Left lung (tissue), 4 donors: ENCODE measurements at regions not wholly inside any gene's neighbourhood (a gene's known extent, or its start where the extent isn't known, plus 50 kb on each side); places are given as distances from the start of the nearest gene placed in this dataset.
A peak's percentile ranks its signal among the peaks of the same experiment; 100 is the strongest.

ENCODE experiments used
- ATAC-seq: fragments of 200-7000 bp; cut with Tn5 transposase; one replicate; pipeline ENCODE4 v1.9.1; 2020; ENCODE audit warnings: moderate library complexity
- DNase-seq, 4 donors: peaks; one replicate each; pipeline ENCODE4 v3.0.0-alpha.2; 2013 to 2020
- H3K27ac ChIP-seq, 2 donors: fragments of 200-600 bp; sonication (generic) in 1 of 2; one replicate each; pipeline versions ENCODE4 v1.5.0 to v1.8.0; 2020 to 2021
- H3K27me3 ChIP-seq, 2 donors: fragments of 200-600 bp; sonication (generic) in 1 of 2; one replicate each; pipeline versions ENCODE4 v1.5.0 to v1.8.0; 2020 to 2021
- H3K36me3 ChIP-seq, 2 donors: fragments of 200-600 bp; sonication (generic) in 1 of 2; one replicate each; pipeline versions ENCODE4 v1.5.0 to v1.8.0; 2020 to 2021
- H3K4me1 ChIP-seq, 2 donors: fragments of 200-600 bp; one replicate each; pipeline ENCODE4 v1.8.0; 2021
- H3K4me3 ChIP-seq, 2 donors: fragments of 200-600 bp; sonication (generic) in 1 of 2; one replicate each; pipeline versions ENCODE4 v1.5.0 to v1.8.0; 2020 to 2021; ENCODE audit warnings: mild to moderate bottlenecking in 1 of 2
- H3K9me3 ChIP-seq, 2 donors: fragments of 200-600 bp; sonication (generic) in 1 of 2; one replicate each; pipeline versions ENCODE4 v1.5.0 to v1.8.0; 2020 to 2021
- CTCF ChIP-seq, 2 donors: fragments of 200-600 bp; sonication (generic) in 1 of 2; IDR thresholded peaks; one replicate each; pipeline versions ENCODE4 v1.5.0 to v1.8.0; 2021; ENCODE audit warnings: antibody characterized with exemption in 2 of 2
- intact Hi-C, 2 donors: fragments of 100-400 bp; cut with DNase I; formaldehyde crosslinking; loops; one replicate each; pipeline versions ENCODE4 v1.11.2 to v1.14.2; 2022
- donor health status: DM: no; HTN: yes; CAD: no.
- donor health status: DM: no; HTN: no; CAD: no.

- Histone ChIP-seq H3K4me3 (no peak overlapping the region), H3K4me1 (no peaks in the 10 kb centered on the region), H3K27ac (no peak overlapping the region), H3K27me3 (no peaks in the 10 kb centered on the region), H3K36me3 (no peaks in the 10 kb centered on the region), H3K9me3 (peaks cover 0 to 23% of the 10 kb centered on the region in 2 donors)
- ATAC-seq (no peak), DNase-seq (peak in 1 of 4 donors; percentile 37)
- TF ChIP-seq CTCF (IDR thresholded peaks at IDR 0.05): no peak
- intact Hi-C loops: no loop called here
These were observed 190.4 kb upstream of the PCDH10 start for GRCh38 chr4:132958457-132959263.

- Histone ChIP-seq H3K9me3 (no peaks in the 10 kb centered on the region), H3K36me3 (no peaks in the 10 kb centered on the region), H3K4me3 (no peak overlapping the region), H3K27me3 (no peaks in the 10 kb centered on the region), H3K4me1 (no peaks in the 10 kb centered on the region), H3K27ac (no peak overlapping the region)
- ATAC-seq: no peak
- no peak for TF ChIP-seq CTCF (IDR thresholded peaks at IDR 0.05)
- no peak for DNase-seq
- intact Hi-C loops: no loop called here
These were observed 167.5 kb upstream of the PCDH10 start for GRCh38 chr4:132981611-132982010.

- DNase-seq (no peak), ATAC-seq (no peak)
- H3K36me3 ChIP-seq: no peaks in the 10 kb centered on the region
- no peak for TF ChIP-seq CTCF (IDR thresholded peaks at IDR 0.05)
- H3K27me3 ChIP-seq: no peaks in the 10 kb centered on the region
- H3K9me3 ChIP-seq: no peaks in the 10 kb centered on the region
- H3K4me3 ChIP-seq: no peak overlapping the region
- intact Hi-C loops: no loop called here
- no peak overlapping the region for H3K27ac ChIP-seq
- no peaks in the 10 kb centered on the region for H3K4me1 ChIP-seq
These were observed 166.9 kb upstream of the PCDH10 start for GRCh38 chr4:132982151-132982550.

- ATAC-seq: no peak
- Histone ChIP-seq H3K36me3 (no peaks in the 10 kb centered on the region), H3K27me3 (no peaks in the 10 kb centered on the region), H3K4me3 (no peak overlapping the region), H3K27ac (no peak overlapping the region), H3K4me1 (no peaks in the 10 kb centered on the region), H3K9me3 (peaks cover 0 to 1% of the 10 kb centered on the region in 2 donors)
- no peak for DNase-seq
- intact Hi-C loops: no loop called here
- no peak for TF ChIP-seq CTCF (IDR thresholded peaks at IDR 0.05)
These were observed 158.0 kb upstream of the PCDH10 start for GRCh38 chr4:132991111-132991510.

GRCh38 chr4:132992686-132993085 lies 156.4 kb upstream of the PCDH10 start:
- no peaks in the 10 kb centered on the region for H3K4me1 ChIP-seq
- intact Hi-C loops: no loop called here
- no peak overlapping the region for H3K4me3 ChIP-seq
- no peak for ATAC-seq
- no peaks in the 10 kb centered on the region for H3K36me3 ChIP-seq
- no peak for DNase-seq
- peaks cover 0 to 1% of the 10 kb centered on the region in 2 donors for H3K9me3 ChIP-seq
- no peak for TF ChIP-seq CTCF (IDR thresholded peaks at IDR 0.05)
- no peak overlapping the region for H3K27ac ChIP-seq
- H3K27me3 ChIP-seq: no peaks in the 10 kb centered on the region
